Endothelial cell of umbilical vein (primary cell): ENCODE measurements at regions not wholly inside any gene's neighbourhood (a gene's known extent, or its start where the extent isn't known, plus 50 kb on each side); places are given as distances from the start of the nearest gene placed in this dataset.

Experiments
- BruUV-seq: library from RNA; stranded (reverse); fragments of 400-500 nt; replicated peaks from 2 replicates; lab custom pipeline; 2021; lab: Mats Ljungman, UMichigan
- CTCF ChIA-PET: fragments of 300-600, 350-600 bp; sonication (Branson Sonifier 250); formaldehyde crosslinking; loops from one replicate; lab custom pipeline; 2021; ENCODE audit warnings: antibody characterized with exemption, inconsistent platforms; lab: Charles Lee
- POLR2A ChIA-PET: fragments of 300-600, 350-600 bp; sonication (Branson Sonifier 250); formaldehyde crosslinking; loops from one replicate; lab custom pipeline; 2021; ENCODE audit warnings: antibody characterized with exemption, inconsistent platforms; lab: Charles Lee
- DNase-seq: peaks from one replicate; pipeline ENCODE4 v3.0.0-alpha.2; 2011; ENCODE audit warnings: low read depth, low spot score
- FAIRE-seq: peaks from 2 replicates; lab custom pipeline; 2011; peaks lifted over from hg19 to GRCh38; lab: Jason Lieb, UNC
- H2AFZ ChIP-seq: 2 replicates; pipeline ENCODE4 v1.6.0; 2012; ENCODE audit warnings: low read depth, low read length, control low read depth, inconsistent platforms
- H3K27ac ChIP-seq: 2 replicates; pipeline ENCODE4 v1.5.1; 2011; ENCODE audit warnings: low read depth, mild to moderate bottlenecking, control low read depth, low read length, moderate library complexity; ENCODE audit not compliant: insufficient read depth
- H3K27me3 ChIP-seq, 2 experiments: 2 replicates each; pipeline versions ENCODE4 v1.6.0 to v1.6.1; 2011; ENCODE audit warnings: low read length in 2 of 2, mixed read lengths in 1 of 2; ENCODE audit not compliant: control insufficient read depth in 2 of 2, insufficient read depth in 2 of 2
- H3K36me3 ChIP-seq, 2 experiments: 2 replicates in 1 of 2; 3 replicates in 1 of 2; pipeline ENCODE4 v1.5.1; 2011; ENCODE audit warnings: low read length in 2 of 2, mild to moderate bottlenecking in 1 of 2, moderate library complexity in 1 of 2; ENCODE audit not compliant: control insufficient read depth in 2 of 2, insufficient read depth in 2 of 2; ENCODE audit errors: extremely low read depth in 1 of 2
- H3K4me1 ChIP-seq: 3 replicates; pipeline ENCODE4 v1.5.1; 2011; ENCODE audit warnings: mild to moderate bottlenecking, low read length; ENCODE audit not compliant: control insufficient read depth, insufficient read depth; ENCODE audit errors: extremely low read depth
- H3K4me2 ChIP-seq: 2 replicates; pipeline ENCODE4 v1.6.1; 2011; ENCODE audit warnings: low read length, control low read depth, mixed read lengths; ENCODE audit not compliant: insufficient read depth
- H3K4me3 ChIP-seq, 3 experiments: fragments of 200-600 bp in 1 of 3; sonication (generic), shearing (Covaris generic) in 1 of 3; replicated peaks in 1 of 3; 2 replicates each; pipeline ENCODE4 v1.5.1; 2011 to 2016; ENCODE audit warnings: control low read depth in 3 of 3, low read length in 3 of 3, mild to moderate bottlenecking in 2 of 3, inconsistent platforms in 1 of 3, low read depth in 1 of 3, moderate library complexity in 1 of 3; ENCODE audit not compliant: insufficient read depth in 1 of 3
- H3K79me2 ChIP-seq: 2 replicates; pipeline ENCODE4 v1.6.0; 2012; ENCODE audit warnings: low read length, inconsistent platforms; ENCODE audit not compliant: control insufficient read depth, insufficient read depth
- H3K9ac ChIP-seq: replicated peaks from 2 replicates; pipeline ENCODE3; 2011; ENCODE audit warnings: low read length, control low read depth; ENCODE audit not compliant: insufficient read depth; ENCODE audit errors: extremely low read depth
- H3K9me1 ChIP-seq: replicated peaks from 3 replicates; pipeline ENCODE4 v1.6.0; 2011; ENCODE audit warnings: mild to moderate bottlenecking, low read length; ENCODE audit not compliant: control insufficient read depth, insufficient read depth; ENCODE audit errors: extremely low read depth
- H3K9me3 ChIP-seq: replicated peaks from 2 replicates; pipeline ENCODE4 v1.5.1; 2012; ENCODE audit warnings: low read length, inconsistent platforms; ENCODE audit not compliant: control insufficient read depth, insufficient read depth
- H4K20me1 ChIP-seq: replicated peaks from 2 replicates; pipeline ENCODE3; 2011; ENCODE audit warnings: mild to moderate bottlenecking, low read length; ENCODE audit not compliant: control insufficient read depth, insufficient read depth; ENCODE audit errors: extremely low read depth
- CTCF ChIP-seq, 2 donors: IDR thresholded peaks; 1 replicate in 1 of 2; 2 replicates in 1 of 2; pipeline ENCODE4 v1.5.1; 2011; ENCODE audit warnings: low read length in 2 of 2, mild to moderate bottlenecking in 2 of 2, moderate library complexity in 2 of 2, control low read depth in 1 of 2, inconsistent platforms in 1 of 2, low read depth in 1 of 2; ENCODE audit not compliant: insufficient read depth in 1 of 2; ENCODE audit errors: extremely low read depth in 1 of 2
- EZH2 ChIP-seq: IDR thresholded peaks from 2 replicates; pipeline ENCODE4 v1.6.1; 2012; ENCODE audit warnings: borderline replicate concordance, low read depth, mild to moderate bottlenecking, moderate library complexity, low read length, inconsistent platforms; ENCODE audit not compliant: severe bottlenecking
- FOS ChIP-seq: IDR thresholded peaks from 2 replicates; pipeline ENCODE4 v1.6.1; 2011; ENCODE audit warnings: mild to moderate bottlenecking, low read length, moderate library complexity, borderline replicate concordance; ENCODE audit not compliant: insufficient read depth
- GATA2 ChIP-seq: IDR thresholded peaks from 2 replicates; pipeline ENCODE4 v1.7.0; 2011; ENCODE audit warnings: low read depth, mild to moderate bottlenecking, moderate library complexity, mixed read lengths, low read length; ENCODE audit not compliant: insufficient read length, insufficient read depth
- JUN ChIP-seq: IDR thresholded peaks from 2 replicates; pipeline ENCODE4 v1.6.1; 2011; ENCODE audit warnings: borderline replicate concordance, low read depth; ENCODE audit not compliant: insufficient read length, insufficient read depth
- MAX ChIP-seq: IDR thresholded peaks from 2 replicates; pipeline ENCODE4 v1.6.1; 2011; ENCODE audit not compliant: insufficient read depth, insufficient read length
- MYC ChIP-seq: IDR thresholded peaks from one replicate; pipeline ENCODE4 v1.6.1; 2011; ENCODE audit warnings: mild to moderate bottlenecking, low read depth, low read length
- POLR2A ChIP-seq: IDR thresholded peaks from 2 replicates; pipeline ENCODE4 v1.6.1; 2012; ENCODE audit warnings: low read depth, mild to moderate bottlenecking, control low read depth, low read length
- POLR2AphosphoS5 ChIP-seq: IDR thresholded peaks from 2 replicates; pipeline ENCODE4 v1.6.1; 2012; ENCODE audit warnings: low read depth, mild to moderate bottlenecking, control low read depth, low read length, moderate library complexity; ENCODE audit not compliant: insufficient read depth
- dilution Hi-C: fragments of 300-500 bp; cut with MboI; formaldehyde crosslinking; loops from one replicate; pipeline ENCODE4 v1.15.0; 2019; ENCODE audit warnings: low sequenced_read_pairs; ENCODE audit not compliant: extremely low pct_ligation_motif_present
- intact Hi-C: fragments of 100-400 bp; cut with micrococcal nuclease; formaldehyde crosslinking; loops from one replicate; pipeline ENCODE4 v1.10.0; 2022

GRCh38 chr2:15845737-15846405 lies 94.5 kb upstream of the MYCN start:
- FAIRE-seq: no peak
- Histone ChIP-seq H3K36me3 (no peaks in the 10 kb centered on the region), H3K4me3 (no peak overlapping the region), H4K20me1 (no peaks in the 10 kb centered on the region), H3K27ac (no peak overlapping the region), H3K79me2 (no peaks in the 10 kb centered on the region), H3K9me3 (no peaks in the 10 kb centered on the region), H3K27me3 (no peaks in the 10 kb centered on the region), H3K9me1 (no peaks in the 10 kb centered on the region), H2AFZ (no peak overlapping the region), H3K4me2 (no peak overlapping the region), H3K4me1 (no peaks in the 10 kb centered on the region), H3K9ac (no peak overlapping the region)
- CTCF ChIA-PET: interaction anchor here (1.2 kb wide), 1 partner anchor 14 kb away, joined by 5 read pairs; no protein-coding TSS in a partner anchor
- no peak for TF ChIP-seq MYC
- TF ChIP-seq CTCF (IDR thresholded peaks at IDR 0.05; ENCODE audit: extremely low read depth in 1 of 2, insufficient read depth in 1 of 2, low read depth in 1 of 2, low read length in 2 of 2): no peak
- no peak for TF ChIP-seq POLR2A
- no peak for TF ChIP-seq FOS
- no peak for TF ChIP-seq EZH2
- TF ChIP-seq MAX: no peak
- TF ChIP-seq GATA2: no peak
- no peak for TF ChIP-seq POLR2AphosphoS5
- TF ChIP-seq JUN: no peak
- dilution Hi-C loops (no loop called here), intact Hi-C loops (no loop called here)
- BruUV-seq: no TSS peak
- DNase-seq: no peak
- POLR2A ChIA-PET: no interaction called here
